GM10248 (cell line): ENCODE measurements at regions not wholly inside any gene's neighbourhood (a gene's known extent, or its start where the extent isn't known, plus 50 kb on each side); places are given as distances from the start of the nearest gene placed in this dataset.

Source experiments
- CTCF ChIA-PET: fragments of 300-600 bp; sonication (Branson Sonifier 250); formaldehyde crosslinking; extraction: SDS; loops from one replicate; lab custom pipeline; 2021; ENCODE audit warnings: antibody characterized with exemption; lab: Yijun Ruan, JAX
- POLR2A ChIA-PET: fragments of 350-650 bp; sonication (Branson Sonifier 250); formaldehyde crosslinking; extraction: SDS; loops from one replicate; lab custom pipeline; 2020; ENCODE audit warnings: antibody characterized with exemption; lab: Yijun Ruan, JAX
- DNase-seq: peaks from one replicate; pipeline ENCODE4 v3.0.0; 2012; ENCODE audit errors: extremely low spot score
- CTCF ChIP-seq: IDR thresholded peaks from 2 replicates; pipeline ENCODE4 v1.5.1; 2012; ENCODE audit warnings: mild to moderate bottlenecking, low read depth; ENCODE audit errors: extremely low read depth, missing control alignments, control extremely low read depth

DNA sequence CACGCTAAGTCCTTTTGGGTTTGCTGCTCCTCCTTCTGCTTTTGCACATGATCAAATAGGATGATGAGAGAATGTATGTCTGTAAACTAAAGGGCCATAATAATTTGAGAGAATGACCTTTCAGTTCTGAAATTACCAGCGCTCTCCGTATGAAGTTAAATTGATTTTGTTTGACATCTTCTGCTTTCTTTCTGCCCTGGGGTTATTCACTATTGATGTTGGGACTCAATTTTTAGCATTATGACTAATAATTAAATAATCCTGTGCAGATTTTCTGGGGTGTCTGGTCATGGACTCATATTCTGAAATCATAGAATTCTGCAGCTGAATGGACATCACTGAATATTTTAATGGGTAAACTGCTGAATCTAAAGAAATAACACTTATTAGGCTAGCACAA is 423.2 kb downstream of the POM121L12 start:
- no peak for TF ChIP-seq CTCF
- ChIA-PET CTCF (no interaction called here), POLR2A (no interaction called here)
- no peak for DNase-seq

- ChIA-PET POLR2A (no interaction called here), CTCF (no interaction called here)
- TF ChIP-seq CTCF = no peak
- DNase-seq = no peak
Observed at GRCh38 chr7:53466371-53466770, 430.9 kb downstream of the POM121L12 start.

- DNase-seq = no peak
- TF ChIP-seq CTCF = no peak
- ChIA-PET CTCF (interaction anchor here (2.0 kb wide), 1 partner anchor 10 kb away, joined by 5 read pairs; no protein-coding TSS in a partner anchor), POLR2A (no interaction called here)
Observed at GRCh38 chr7:53470336-53470970, 435.0 kb downstream of the POM121L12 start.

- TF ChIP-seq CTCF = no peak
- POLR2A ChIA-PET = no interaction called here
- no peak for DNase-seq
- CTCF ChIA-PET = no interaction called here
Observed at GRCh38 chr7:53473371-53473770, 437.9 kb downstream of the POM121L12 start.

DNA sequence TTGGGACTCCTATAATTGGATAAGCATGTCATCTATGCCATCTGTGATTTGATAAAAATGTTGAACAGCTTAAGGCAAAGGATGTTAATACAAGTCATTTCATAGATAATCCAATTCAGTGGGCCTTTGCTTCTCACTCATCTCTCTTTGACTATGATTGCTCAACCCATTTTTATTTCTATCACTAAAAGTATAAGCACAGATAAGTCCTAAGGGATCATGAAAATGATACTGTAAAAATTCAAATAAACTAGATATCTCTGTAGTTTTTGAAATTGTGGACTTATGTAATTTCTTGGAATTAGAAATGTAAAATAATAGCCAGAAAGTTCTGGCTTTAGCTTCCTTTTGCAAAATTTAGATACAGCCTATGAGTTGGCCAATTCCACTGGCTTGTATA is 440.3 kb downstream of the POM121L12 start:
- no peak for TF ChIP-seq CTCF
- ChIA-PET CTCF (no interaction called here), POLR2A (no interaction called here)

DNA sequence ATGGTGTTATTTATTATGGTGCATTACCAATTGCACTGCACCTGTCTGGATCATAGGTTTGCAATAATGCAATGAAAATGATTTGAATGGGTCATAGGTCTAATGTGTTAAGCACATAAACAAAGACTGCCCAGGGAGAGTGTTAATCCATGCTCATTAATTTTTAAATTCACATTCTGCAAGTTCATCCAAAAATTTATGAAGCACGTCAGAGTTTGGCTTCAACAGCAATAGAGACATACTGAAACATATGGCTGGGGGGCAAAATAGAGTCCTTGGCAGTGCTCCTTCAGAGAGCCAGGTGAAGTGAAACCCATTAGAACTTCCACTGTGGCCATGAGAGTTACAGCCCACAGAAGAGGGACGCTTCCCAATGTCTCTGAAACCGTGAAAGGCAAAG is 441.1 kb downstream of the POM121L12 start:
- CTCF ChIA-PET = no interaction called here
- POLR2A ChIA-PET = no interaction called here
- no peak for TF ChIP-seq CTCF
- DNase-seq = no peak

More for the DNA sequence above, 440.3 kb downstream of the POM121L12 start:
- DNase-seq = no peak

- ChIA-PET POLR2A (no interaction called here), CTCF (no interaction called here)
- no peak for TF ChIP-seq CTCF
- no peak for DNase-seq
Observed at GRCh38 chr7:53485354-53485753, 449.9 kb downstream of the POM121L12 start.
